H9 (cell line): ENCODE measurements at regions not wholly inside any gene's neighbourhood (a gene's known extent, or its start where the extent isn't known, plus 50 kb on each side); places are given as distances from the start of the nearest gene placed in this dataset.

ENCODE experiments used
- DNase-seq: peaks from one replicate; pipeline ENCODE4 v3.0.0-alpha.2; 2017
- H2AFZ ChIP-seq: one replicate; pipeline ENCODE4 v1.6.1; 2013; ENCODE audit warnings: mild to moderate bottlenecking, low read length, control low read depth, moderate library complexity
- H2AK5ac ChIP-seq: 2 replicates; pipeline ENCODE4 v1.6.1; 2013; ENCODE audit warnings: low read length, control low read depth, mixed read lengths; ENCODE audit not compliant: insufficient read length
- H2BK120ac ChIP-seq: one replicate; pipeline ENCODE4 v1.6.1; 2013; ENCODE audit warnings: low read depth, mild to moderate bottlenecking, low read length, control low read depth, inconsistent platforms; ENCODE audit not compliant: poor library complexity, severe bottlenecking
- H2BK12ac ChIP-seq: 2 replicates; pipeline ENCODE4 v1.6.1; 2013; ENCODE audit warnings: low read length, control low read depth, mixed read lengths, low read depth; ENCODE audit not compliant: insufficient read length
- H2BK15ac ChIP-seq: 2 replicates; pipeline ENCODE4 v1.6.1; 2013; ENCODE audit warnings: low read depth, low read length, control low read depth
- H2BK20ac ChIP-seq: one replicate; pipeline ENCODE4 v1.6.1; 2013; ENCODE audit warnings: low read depth, mild to moderate bottlenecking, low read length, control low read depth, inconsistent platforms; ENCODE audit not compliant: poor library complexity, severe bottlenecking
- H2BK5ac ChIP-seq: 2 replicates; pipeline ENCODE4 v1.6.1; 2013; ENCODE audit warnings: low read length, control low read depth, mixed read lengths; ENCODE audit not compliant: insufficient read length
- H3K14ac ChIP-seq: 2 replicates; pipeline ENCODE4 v1.6.1; 2013; ENCODE audit warnings: low read length, control low read depth; ENCODE audit not compliant: insufficient read depth
- H3K18ac ChIP-seq: 2 replicates; pipeline ENCODE4 v1.6.1; 2013; ENCODE audit warnings: low read depth, mild to moderate bottlenecking, mixed read lengths, low read length, control low read depth; ENCODE audit not compliant: insufficient read length
- H3K23ac ChIP-seq: 2 replicates; pipeline ENCODE4 v1.6.1; 2013; ENCODE audit warnings: low read length, control low read depth, mixed read lengths, low read depth; ENCODE audit not compliant: insufficient read length
- H3K23me2 ChIP-seq: 2 replicates; pipeline ENCODE4 v1.6.1; 2013; ENCODE audit warnings: low read depth, mild to moderate bottlenecking, mixed read lengths, low read length, control low read depth; ENCODE audit not compliant: insufficient read length, poor library complexity, severe bottlenecking
- H3K27ac ChIP-seq: 2 replicates; pipeline ENCODE4 v1.5.1; 2013; ENCODE audit warnings: low read length, control low read depth, mixed read lengths, low read depth; ENCODE audit not compliant: insufficient read length
- H3K27me3 ChIP-seq: 2 replicates; pipeline ENCODE4 v1.6.1; 2013; ENCODE audit warnings: low read length, control low read depth, inconsistent platforms; ENCODE audit not compliant: insufficient read depth
- H3K4ac ChIP-seq: 2 replicates; pipeline ENCODE4 v1.6.1; 2013; ENCODE audit warnings: low read depth, mild to moderate bottlenecking, control low read depth, inconsistent platforms, low read length, moderate library complexity
- H3K4me1 ChIP-seq: 2 replicates; pipeline ENCODE4 v1.6.1; 2013; ENCODE audit warnings: low read length, control low read depth, inconsistent platforms; ENCODE audit not compliant: insufficient read depth
- H3K4me2 ChIP-seq: 2 replicates; pipeline ENCODE4 v1.6.1; 2013; ENCODE audit warnings: low read length, control low read depth, mixed read lengths; ENCODE audit not compliant: insufficient read length, insufficient read depth
- H3K56ac ChIP-seq: 2 replicates; pipeline ENCODE4 v1.6.1; 2013; ENCODE audit warnings: low read depth, mild to moderate bottlenecking, mixed read lengths, low read length, control low read depth; ENCODE audit not compliant: insufficient read length
- H3K79me1 ChIP-seq: 2 replicates; pipeline ENCODE4 v1.6.1; 2013; ENCODE audit warnings: low read depth, mild to moderate bottlenecking, moderate library complexity, low read length, control low read depth, inconsistent platforms; ENCODE audit not compliant: insufficient read depth, poor library complexity, severe bottlenecking
- H3K79me2 ChIP-seq: 2 replicates; pipeline ENCODE4 v1.6.1; 2013; ENCODE audit warnings: low read length, control low read depth, inconsistent platforms; ENCODE audit not compliant: insufficient read depth
- H3K9ac ChIP-seq: 2 replicates; pipeline ENCODE4 v1.6.1; 2013; ENCODE audit warnings: low read length, control low read depth, mixed read lengths; ENCODE audit not compliant: insufficient read length; ENCODE audit errors: extremely low read depth
- H3K9me3 ChIP-seq: one replicate; pipeline ENCODE4 v1.6.1; 2013; ENCODE audit warnings: low read depth, low read length, inconsistent platforms; ENCODE audit not compliant: control insufficient read depth
- H3T11ph ChIP-seq: one replicate; pipeline ENCODE4 v1.6.1; 2013; ENCODE audit warnings: mild to moderate bottlenecking, low read length, control low read depth, inconsistent platforms
- H4K20me1 ChIP-seq: one replicate; pipeline ENCODE4 v1.6.1; 2013; ENCODE audit not compliant: control insufficient read depth, insufficient read length, insufficient read depth
- H4K5ac ChIP-seq: 2 replicates; pipeline ENCODE4 v1.6.1; 2013; ENCODE audit warnings: low read depth, mild to moderate bottlenecking, mixed read lengths, low read length, control low read depth; ENCODE audit not compliant: insufficient read length
- H4K8ac ChIP-seq: replicated peaks from 2 replicates; pipeline ENCODE4 v1.6.1; 2013; ENCODE audit warnings: low read length, control low read depth, mixed read lengths, low read depth; ENCODE audit not compliant: insufficient read length
- H4K91ac ChIP-seq: 2 replicates; pipeline ENCODE4 v1.6.1; 2013; ENCODE audit warnings: low read depth, mild to moderate bottlenecking, moderate library complexity, mixed read lengths, low read length, control low read depth; ENCODE audit not compliant: insufficient read length
- H3K27ac Mint-ChIP-seq, 3 experiments: 2 replicates in 2 of 3; 3 replicates in 1 of 3; pipeline ENCODE4 v1.8.0; 2020 to 2021; ENCODE audit warnings: mixed read lengths in 3 of 3, mild to moderate bottlenecking in 1 of 3, moderate library complexity in 1 of 3
- H3K27me3 Mint-ChIP-seq: 2 replicates; pipeline ENCODE4 v1.8.0; 2021; ENCODE audit warnings: low read depth, mild to moderate bottlenecking, moderate library complexity, mixed read lengths
- H3K36me3 Mint-ChIP-seq, 3 experiments: 2 replicates in 2 of 3; 3 replicates in 1 of 3; pipeline ENCODE4 v1.8.0; 2020 to 2021; ENCODE audit warnings: low read depth in 3 of 3, mixed read lengths in 3 of 3; ENCODE audit not compliant: insufficient read depth in 1 of 3
- H3K4me1 Mint-ChIP-seq, 2 experiments: 2 replicates each; pipeline ENCODE4 v1.8.0; 2020; ENCODE audit warnings: mixed read lengths in 2 of 2
- H3K4me3 Mint-ChIP-seq, 2 experiments: 2 replicates in 1 of 2; 3 replicates in 1 of 2; pipeline ENCODE4 v1.8.0; 2020 to 2021; ENCODE audit warnings: mild to moderate bottlenecking in 2 of 2, mixed read lengths in 2 of 2, moderate library complexity in 1 of 2
- H3K9me3 Mint-ChIP-seq, 2 experiments: 2 replicates in 1 of 2; 3 replicates in 1 of 2; pipeline ENCODE4 v1.8.0; 2020; ENCODE audit warnings: mild to moderate bottlenecking in 2 of 2, mixed read lengths in 2 of 2, moderate library complexity in 1 of 2
- WGBS: extraction: QIAGEN DNeasy Blood & Tissue Kit; methylation state at CpG from one replicate; pipeline ENCODE4 v1.1.7; 2013; ENCODE audit warnings: missing lambda C conversion rate, low lambda C conversion rate, mixed read lengths; ENCODE audit not compliant: insufficient read length; ENCODE audit errors: extremely low coverage; 5-methylcytosine and 5-hydroxymethylcytosine counted together
- TF ChIP-seq, protein P1 (sequence below): fragments of 200-600 bp; sonication (generic); conservative IDR thresholded peaks from 3 replicates; pipeline ENCODE4 v1.8.0; 2021; ENCODE audit warnings: antibody characterized with exemption, mild to moderate bottlenecking

DNA sequence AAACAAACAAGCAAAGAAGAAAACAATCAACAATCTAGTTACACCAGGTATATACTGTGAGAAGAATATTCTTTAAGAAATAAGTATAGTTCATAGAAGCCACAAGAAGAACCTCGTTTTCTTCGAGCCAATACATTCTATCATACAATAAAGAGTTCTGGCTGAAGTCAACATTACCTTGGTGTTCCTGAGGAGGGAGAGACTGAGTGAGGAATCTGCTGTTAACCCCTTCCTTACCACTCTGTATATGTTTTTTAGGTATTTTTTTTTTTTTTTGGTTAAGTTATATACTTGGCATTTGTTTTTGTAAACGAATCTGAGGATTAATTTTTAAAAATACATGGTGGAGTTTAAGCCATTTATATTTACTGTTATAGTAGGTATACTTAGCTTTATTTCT lies 412.5 kb downstream of the NUP35 start:
- no peak overlapping the region for H3K4ac ChIP-seq
- H3K23ac ChIP-seq = no peak overlapping the region
- H2BK15ac ChIP-seq = no peak overlapping the region
- no peak overlapping the region for H2BK120ac ChIP-seq
- H3K56ac ChIP-seq = no peak overlapping the region
- Mint-ChIP-seq H3K27ac (no peak overlapping the region), H3K36me3 (no peaks in the 10 kb centered on the region), H3K27me3 (peaks cover 7% of the 10 kb centered on the region), H3K9me3 (no peaks in the 10 kb centered on the region), H3K4me1 (peaks cover 16 to 23% of the 10 kb centered on the region in 2 experiments), H3K4me3 (no peak overlapping the region)
- no peak overlapping the region for H4K5ac ChIP-seq
- no peak overlapping the region for H4K8ac ChIP-seq
- H3T11ph ChIP-seq = no peak overlapping the region
- no peak overlapping the region for H3K18ac ChIP-seq
- H2BK5ac ChIP-seq = no peak overlapping the region
- H4K20me1 ChIP-seq = no peaks in the 10 kb centered on the region
- peaks cover 8% of the 10 kb centered on the region; the same call in 1 of the 2 replicates for H3K4me1 ChIP-seq
- no peak overlapping the region for H3K27ac ChIP-seq
- no peak overlapping the region for H2BK20ac ChIP-seq
- H3K23me2 ChIP-seq = no peaks in the 10 kb centered on the region
- no peak overlapping the region for H2AFZ ChIP-seq
- no peaks in the 10 kb centered on the region for H3K79me1 ChIP-seq
- no peak overlapping the region for H4K91ac ChIP-seq
- H3K9me3 ChIP-seq = no peaks in the 10 kb centered on the region
- no peak overlapping the region for H2BK12ac ChIP-seq
- no peak for DNase-seq
- WGBS = no CpG with 5 or more reads among the region's 3 CpGs
- H3K9ac ChIP-seq = no peak overlapping the region
- TF ChIP-seq, protein P1, sequence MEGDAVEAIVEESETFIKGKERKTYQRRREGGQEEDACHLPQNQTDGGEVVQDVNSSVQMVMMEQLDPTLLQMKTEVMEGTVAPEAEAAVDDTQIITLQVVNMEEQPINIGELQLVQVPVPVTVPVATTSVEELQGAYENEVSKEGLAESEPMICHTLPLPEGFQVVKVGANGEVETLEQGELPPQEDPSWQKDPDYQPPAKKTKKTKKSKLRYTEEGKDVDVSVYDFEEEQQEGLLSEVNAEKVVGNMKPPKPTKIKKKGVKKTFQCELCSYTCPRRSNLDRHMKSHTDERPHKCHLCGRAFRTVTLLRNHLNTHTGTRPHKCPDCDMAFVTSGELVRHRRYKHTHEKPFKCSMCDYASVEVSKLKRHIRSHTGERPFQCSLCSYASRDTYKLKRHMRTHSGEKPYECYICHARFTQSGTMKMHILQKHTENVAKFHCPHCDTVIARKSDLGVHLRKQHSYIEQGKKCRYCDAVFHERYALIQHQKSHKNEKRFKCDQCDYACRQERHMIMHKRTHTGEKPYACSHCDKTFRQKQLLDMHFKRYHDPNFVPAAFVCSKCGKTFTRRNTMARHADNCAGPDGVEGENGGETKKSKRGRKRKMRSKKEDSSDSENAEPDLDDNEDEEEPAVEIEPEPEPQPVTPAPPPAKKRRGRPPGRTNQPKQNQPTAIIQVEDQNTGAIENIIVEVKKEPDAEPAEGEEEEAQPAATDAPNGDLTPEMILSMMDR = peak; percentile 49
- H3K79me2 ChIP-seq = no peaks in the 10 kb centered on the region
- H2AK5ac ChIP-seq = no peak overlapping the region
- no peak overlapping the region for H3K14ac ChIP-seq
- H3K27me3 ChIP-seq = no peaks in the 10 kb centered on the region
- no peak overlapping the region for H3K4me2 ChIP-seq
